Esophagus muscularis mucosa (tissue), 4 donors: ENCODE measurements at regions not wholly inside any gene's neighbourhood (a gene's known extent, or its start where the extent isn't known, plus 50 kb on each side); places are given as distances from the start of the nearest gene placed in this dataset.

Experiments
- EP300 ChIP-seq: sonication (generic); formaldehyde crosslinking; IDR thresholded peaks from one replicate; pipeline ENCODE4 v1.6.1; 2017; ENCODE audit warnings: antibody characterized with exemption
- POLR2A ChIP-seq: fragments of 450-650 bp; IDR thresholded peaks from one replicate; pipeline ENCODE4 v1.6.1; 2017; ENCODE audit warnings: antibody characterized with exemption, moderate library complexity, mild to moderate bottlenecking, low read depth
- POLR2AphosphoS5 ChIP-seq, 2 donors: sonication (generic); formaldehyde crosslinking; IDR thresholded peaks; one replicate each; pipeline ENCODE4 v1.6.1; 2017; ENCODE audit warnings: antibody characterized with exemption in 2 of 2
- TF ChIP-seq, protein P1 (sequence below), 3 experiments: fragments of 200-600 bp in 2 of 3; fragments of 450-650 bp in 1 of 3; sonication (generic) in 2 of 3; IDR thresholded peaks; one replicate each; pipeline ENCODE4 v1.5.1; 2017 to 2019; ENCODE audit warnings: antibody characterized with exemption in 3 of 3, mild to moderate bottlenecking in 2 of 3, moderate library complexity in 1 of 3

GRCh38 chr16:85982563-85982939, 83.6 kb downstream of the IRF8 start:
- TF ChIP-seq, protein P1, sequence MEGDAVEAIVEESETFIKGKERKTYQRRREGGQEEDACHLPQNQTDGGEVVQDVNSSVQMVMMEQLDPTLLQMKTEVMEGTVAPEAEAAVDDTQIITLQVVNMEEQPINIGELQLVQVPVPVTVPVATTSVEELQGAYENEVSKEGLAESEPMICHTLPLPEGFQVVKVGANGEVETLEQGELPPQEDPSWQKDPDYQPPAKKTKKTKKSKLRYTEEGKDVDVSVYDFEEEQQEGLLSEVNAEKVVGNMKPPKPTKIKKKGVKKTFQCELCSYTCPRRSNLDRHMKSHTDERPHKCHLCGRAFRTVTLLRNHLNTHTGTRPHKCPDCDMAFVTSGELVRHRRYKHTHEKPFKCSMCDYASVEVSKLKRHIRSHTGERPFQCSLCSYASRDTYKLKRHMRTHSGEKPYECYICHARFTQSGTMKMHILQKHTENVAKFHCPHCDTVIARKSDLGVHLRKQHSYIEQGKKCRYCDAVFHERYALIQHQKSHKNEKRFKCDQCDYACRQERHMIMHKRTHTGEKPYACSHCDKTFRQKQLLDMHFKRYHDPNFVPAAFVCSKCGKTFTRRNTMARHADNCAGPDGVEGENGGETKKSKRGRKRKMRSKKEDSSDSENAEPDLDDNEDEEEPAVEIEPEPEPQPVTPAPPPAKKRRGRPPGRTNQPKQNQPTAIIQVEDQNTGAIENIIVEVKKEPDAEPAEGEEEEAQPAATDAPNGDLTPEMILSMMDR (IDR thresholded peaks at IDR 0.05), result no peak
- TF ChIP-seq POLR2A (no peak), EP300 (no peak), POLR2AphosphoS5 (IDR thresholded peaks at IDR 0.05) (no peak)
